ENCODE measurements at regions not wholly inside any gene's neighbourhood (a gene's known extent, or its start where the extent isn't known, plus 50 kb on each side); places are given as distances from the start of the nearest gene placed in this dataset.
"Not testable (repeated sequence)": the region's sequence is repeated elsewhere in the genome, so short reads cannot be mapped to it uniquely, and the experiment has no call there.

DNA sequence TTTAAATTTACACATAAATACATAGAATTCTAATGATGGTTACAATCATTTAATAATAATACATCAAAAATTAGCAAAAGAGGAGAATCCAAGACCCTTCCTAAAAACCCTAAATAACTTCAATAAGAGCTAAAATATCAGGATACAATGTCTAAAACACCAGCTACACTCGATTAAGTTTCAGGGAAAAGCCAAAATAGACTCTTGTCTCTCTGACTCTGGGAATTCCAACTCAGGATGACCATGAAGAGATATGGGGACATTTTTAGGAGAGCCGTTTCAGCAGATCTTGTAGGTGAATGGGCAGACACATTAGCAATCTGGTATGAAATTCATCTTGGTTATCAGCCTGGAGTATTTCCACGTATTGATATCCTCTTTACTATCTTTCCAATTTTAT, 193.3 kb upstream of the NR3C1 start:
- no peak for DNase-seq (ENCODE audit: low read depth in 4 of 4, low spot score in 3 of 4)

DNA sequence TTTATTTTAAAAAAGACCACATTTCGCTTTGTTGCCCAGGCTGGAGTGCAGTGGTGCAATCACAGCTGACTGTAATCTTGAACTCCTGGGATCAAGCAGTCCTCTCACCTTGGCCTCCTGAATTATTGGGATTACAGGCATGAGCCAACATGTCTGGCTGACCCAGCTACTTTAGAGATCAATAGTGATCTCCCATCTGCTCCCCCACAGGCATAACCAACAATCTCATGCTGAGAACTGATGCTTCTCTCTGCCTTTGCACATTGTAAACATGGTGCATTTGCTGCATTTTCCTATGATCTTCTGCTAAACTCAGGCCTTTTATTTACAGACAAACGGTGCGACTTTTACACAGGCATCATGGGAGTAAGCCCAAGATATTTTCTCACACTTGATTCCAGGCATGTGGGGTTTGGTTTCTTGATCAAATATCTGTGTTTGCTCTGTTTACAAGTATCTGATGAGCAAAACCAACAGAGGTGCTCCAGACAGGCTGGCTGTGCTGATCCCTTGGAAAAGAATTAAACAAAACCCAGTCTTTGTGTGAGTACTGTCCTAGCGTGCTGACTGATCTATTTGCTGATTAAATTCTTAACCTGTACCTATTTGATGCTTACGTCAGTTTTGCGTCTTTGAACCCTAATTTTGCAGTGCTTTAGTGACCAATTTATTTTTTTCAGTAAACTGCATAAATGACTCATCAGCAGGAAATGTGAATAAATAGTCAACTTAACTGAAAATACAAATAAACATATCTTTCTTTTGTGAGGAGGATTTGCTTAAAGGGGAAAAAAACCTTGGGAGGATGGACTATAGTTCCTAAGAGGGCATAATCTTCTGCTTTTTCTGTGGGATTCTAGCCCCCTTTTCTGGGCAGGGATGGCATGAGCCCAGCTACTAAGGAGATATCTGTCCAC, 191.7 kb upstream of the NR3C1 start:
- DNase-seq (ENCODE audit: low read depth in 4 of 4, low spot score in 3 of 4): no peak

DNA sequence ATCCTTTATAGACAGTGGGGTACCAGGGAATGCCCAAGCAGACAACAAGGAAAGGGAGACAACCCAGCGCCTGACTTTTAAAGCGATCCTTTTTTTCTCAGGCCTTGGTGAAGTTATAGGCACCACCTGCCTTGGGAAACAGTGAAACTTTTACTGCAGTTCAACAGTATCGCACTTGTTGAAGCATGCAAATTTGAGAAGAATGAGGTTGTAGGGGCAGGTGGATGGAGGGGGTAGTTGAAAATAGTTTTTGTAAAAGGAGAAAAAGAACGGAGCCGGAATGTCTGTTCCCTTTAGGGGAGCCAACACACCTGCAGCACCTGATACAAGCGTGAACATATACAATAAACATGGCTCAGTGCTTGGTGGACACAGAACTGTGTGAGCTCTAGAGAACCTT, 190.2 kb upstream of the NR3C1 start:
- no peak for DNase-seq (ENCODE audit: low read depth in 4 of 4, low spot score in 3 of 4)

DNA sequence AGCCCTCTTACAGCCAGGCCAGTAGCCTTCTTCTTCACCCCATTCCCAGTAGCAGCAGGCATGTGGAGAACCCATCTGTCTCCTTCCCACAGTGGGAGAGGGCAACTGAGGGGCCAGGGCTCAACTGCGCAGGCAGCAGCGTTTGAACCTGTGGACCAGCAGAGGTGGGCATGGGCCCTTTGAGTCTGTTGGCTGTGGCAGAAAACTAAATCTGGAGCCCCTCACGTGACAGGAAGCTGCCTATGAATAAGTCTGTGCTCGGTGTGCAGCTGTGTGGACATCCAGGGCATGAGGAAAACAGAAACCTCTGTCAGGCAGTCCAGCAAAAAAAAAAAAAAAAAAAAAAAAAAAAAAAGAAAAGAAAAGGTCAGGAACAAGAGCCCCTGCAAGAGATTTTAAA, 189.2 kb upstream of the NR3C1 start:
- DNase-seq (ENCODE audit: low read depth in 4 of 4, low spot score in 3 of 4): no peak

DNA sequence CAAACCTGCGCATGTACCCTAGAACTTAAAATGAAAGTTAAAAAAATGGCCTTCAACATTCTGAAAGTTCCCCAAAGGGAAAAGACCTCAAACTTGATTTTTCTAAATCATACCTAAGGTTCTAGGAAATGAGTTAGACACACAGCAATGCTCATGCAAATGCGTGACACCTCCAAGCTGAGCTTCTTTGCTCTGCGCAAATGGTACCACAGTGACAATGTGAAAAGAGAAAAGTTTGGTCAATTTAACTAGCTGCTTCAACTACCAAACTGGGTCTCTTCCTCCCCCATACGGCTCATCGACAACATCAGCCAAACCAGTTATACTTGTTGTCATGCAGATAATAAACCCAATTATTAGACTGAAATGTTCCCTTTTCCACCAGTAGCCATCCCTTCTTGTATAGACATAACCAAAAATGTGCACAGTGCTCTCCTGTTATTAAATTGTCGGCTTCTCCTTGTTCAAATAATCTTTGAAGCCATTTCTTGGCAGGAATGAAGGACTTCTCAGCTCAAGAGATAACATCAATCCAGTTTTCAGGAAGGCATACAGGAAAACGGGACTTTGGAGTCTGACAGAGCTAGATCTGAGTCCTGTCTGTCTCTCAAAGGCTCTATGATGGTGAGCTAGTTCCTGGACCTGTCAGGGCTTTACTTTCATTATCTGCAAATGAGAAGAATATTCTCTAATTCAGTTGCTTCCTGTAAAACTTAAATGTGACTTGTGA, 185.6 kb upstream of the NR3C1 start:
- DNase-seq (ENCODE audit: low read depth in 4 of 4, low spot score in 3 of 4): no peak

DNA sequence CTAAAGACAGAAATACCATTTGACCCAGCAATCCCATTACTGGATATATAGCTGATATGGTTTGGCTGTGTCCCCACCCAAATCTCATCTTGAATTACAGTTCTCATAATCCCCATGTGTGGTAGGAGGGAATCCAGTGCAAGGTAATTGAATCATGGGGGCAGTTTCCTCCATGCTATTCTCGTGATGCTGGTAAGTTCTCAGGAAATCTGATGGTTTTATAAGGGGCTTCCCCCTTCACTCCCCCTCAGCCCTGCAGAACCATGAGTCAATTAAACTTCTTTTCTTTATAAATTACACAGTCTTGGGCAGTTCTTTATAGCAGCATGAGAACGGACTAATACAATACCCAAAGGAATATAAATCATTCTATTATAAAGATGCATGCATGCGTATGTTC, 184.6 kb upstream of the NR3C1 start:
- DNase-seq (ENCODE audit: low read depth in 4 of 4, low spot score in 3 of 4): not testable (repeated sequence)

DNA sequence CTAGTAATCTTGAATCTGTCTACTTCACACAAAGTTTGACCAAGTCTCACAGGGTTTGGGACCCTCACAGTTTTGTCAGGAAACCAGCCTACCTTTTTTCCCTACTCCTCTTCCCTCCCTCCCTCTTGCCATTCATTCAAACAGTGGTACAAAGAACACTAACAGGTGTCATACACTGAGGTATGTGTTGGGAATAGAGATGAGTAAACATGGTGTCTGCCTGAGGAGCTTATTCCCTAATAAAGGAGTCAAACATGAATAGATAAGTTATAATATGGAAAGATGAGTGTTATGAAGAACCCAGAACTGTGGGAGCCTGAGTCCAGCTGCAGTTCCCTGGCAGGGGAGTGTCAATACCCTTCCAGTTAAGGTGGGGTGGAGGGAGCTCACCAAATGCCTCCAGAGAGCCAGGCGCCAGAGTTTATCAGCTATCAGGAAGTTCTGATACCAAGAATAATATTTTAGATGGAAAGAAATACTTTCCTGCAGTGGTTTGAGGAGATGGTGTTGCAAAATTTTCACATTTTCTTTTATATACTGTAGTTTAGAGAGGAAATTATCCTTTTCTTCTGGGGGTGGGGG, 183.4 kb upstream of the NR3C1 start:
- no peak for DNase-seq (ENCODE audit: low read depth in 4 of 4, low spot score in 3 of 4)

DNA sequence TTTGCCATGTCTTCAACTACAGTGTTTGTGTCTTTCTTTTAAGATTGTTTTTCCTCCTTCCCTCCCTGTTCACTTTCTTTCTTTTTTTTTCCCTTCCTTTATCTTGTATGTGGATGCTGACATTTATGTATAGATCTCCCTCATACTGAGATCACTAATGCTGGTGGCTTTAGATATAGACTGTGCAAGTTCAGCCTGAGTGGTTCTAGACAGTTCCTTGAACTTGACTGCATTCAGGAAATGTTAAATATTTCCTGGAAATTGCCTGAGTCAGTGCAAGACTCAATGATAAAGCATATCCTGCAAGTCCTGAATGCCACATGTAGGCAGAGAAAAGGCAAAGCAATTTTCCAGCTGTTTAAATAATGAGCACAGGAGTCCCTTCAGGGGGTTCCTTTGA, 182.5 kb upstream of the NR3C1 start:
- no peak for DNase-seq (ENCODE audit: low read depth in 4 of 4, low spot score in 3 of 4)

DNA sequence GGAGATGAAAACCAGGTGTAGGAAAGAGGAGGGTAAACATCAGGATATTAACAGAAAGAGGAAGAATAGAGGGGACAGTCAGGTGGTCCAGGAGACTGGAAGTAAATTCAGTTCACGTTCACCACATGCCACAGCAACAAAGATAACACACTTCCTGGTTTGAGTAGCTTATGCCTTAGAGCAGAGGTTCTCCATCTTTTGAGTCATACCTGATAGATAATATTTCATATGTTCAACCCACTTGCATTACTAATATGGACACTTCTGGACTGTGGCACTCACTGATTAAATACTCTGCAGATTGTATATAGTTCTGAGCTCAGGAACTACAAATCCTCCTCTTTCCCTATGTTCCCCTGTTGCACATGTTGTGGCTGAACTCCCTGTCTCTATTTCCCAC, 179.9 kb upstream of the NR3C1 start:
- DNase-seq (ENCODE audit: low read depth in 4 of 4, low spot score in 3 of 4): no peak

DNA sequence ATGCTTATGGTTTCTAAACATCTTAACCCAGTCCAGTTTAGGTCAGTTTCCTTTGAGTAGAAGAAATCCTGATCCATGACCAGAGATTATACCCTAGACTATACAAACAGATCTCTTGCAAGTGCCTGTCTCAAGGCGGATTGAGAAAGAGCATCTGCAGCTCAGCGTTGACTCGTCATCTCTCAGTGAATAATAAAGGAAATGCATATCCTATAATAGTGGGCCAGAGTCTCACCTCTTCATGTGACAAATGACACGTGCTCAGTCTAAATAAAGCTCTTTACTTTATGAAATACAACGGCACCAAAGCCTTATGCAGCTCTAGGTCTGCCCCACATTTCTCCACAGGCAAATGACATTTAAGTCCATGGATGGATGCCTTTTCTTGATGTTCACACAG, 179.4 kb upstream of the NR3C1 start:
- DNase-seq (ENCODE audit: low read depth in 4 of 4, low spot score in 3 of 4): no peak

DNA sequence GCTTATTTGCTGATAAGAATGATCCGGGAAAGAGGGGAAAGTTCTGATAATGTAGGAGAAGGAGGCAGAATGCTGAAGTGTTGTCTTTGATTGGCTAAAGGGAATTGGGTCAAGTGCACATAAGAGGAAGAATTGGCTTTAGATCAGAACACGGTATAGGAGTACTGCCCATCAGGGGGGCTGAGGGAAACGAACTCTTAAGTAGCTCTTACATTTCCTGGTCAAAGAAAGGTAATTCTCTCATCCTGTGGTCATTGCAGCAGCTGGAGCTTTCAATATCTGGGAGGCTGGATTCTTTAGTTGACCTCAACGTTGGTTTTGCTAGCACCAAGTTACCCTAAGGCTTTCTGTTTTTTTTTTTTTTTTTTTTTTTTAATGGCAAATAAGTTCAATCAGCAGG, 178.7 kb upstream of the NR3C1 start:
- no peak for DNase-seq (ENCODE audit: low read depth in 4 of 4, low spot score in 3 of 4)

DNA sequence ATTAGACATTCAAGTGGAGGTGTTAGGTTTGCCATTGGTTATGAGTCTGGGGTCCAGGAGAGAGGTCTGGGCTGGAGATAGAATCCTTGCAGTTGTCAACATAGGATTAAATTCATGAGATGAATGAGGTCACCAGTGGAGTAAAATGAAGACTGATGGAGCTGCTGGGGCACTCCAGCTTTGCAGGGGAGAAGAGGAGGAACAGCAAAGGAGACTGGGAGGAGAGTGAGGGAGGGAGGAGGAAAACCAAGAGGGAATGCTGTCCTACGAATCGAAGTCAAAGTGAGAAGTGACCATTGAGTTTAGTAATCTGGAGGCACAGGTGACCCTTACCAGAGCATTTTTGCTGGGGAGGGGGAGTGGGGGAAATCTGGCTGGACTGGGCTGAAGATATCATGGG, 178.2 kb upstream of the NR3C1 start:
- no peak for DNase-seq (ENCODE audit: low read depth in 4 of 4, low spot score in 3 of 4)

DNA sequence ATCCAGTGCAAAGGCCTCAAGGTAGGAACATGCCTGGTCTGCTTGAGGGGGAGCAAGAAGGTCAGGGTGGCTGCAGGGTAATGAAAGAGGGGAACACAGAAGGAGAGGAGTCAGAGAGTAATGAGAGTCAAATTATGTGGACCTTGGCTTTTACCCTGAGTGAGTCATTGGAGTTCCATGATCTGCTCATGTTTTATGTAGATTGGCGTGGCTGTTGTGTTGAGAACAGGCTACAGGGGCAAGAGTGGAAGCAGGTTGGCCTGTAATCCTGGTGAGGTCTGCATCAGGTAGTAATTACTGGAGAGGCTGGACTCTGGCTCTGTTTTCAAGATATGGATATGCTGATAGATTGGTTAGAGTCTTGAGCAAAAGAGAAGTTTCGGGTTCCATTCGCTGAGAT, 177.7 kb upstream of the NR3C1 start:
- no peak for DNase-seq (ENCODE audit: low read depth in 4 of 4, low spot score in 3 of 4)

DNA sequence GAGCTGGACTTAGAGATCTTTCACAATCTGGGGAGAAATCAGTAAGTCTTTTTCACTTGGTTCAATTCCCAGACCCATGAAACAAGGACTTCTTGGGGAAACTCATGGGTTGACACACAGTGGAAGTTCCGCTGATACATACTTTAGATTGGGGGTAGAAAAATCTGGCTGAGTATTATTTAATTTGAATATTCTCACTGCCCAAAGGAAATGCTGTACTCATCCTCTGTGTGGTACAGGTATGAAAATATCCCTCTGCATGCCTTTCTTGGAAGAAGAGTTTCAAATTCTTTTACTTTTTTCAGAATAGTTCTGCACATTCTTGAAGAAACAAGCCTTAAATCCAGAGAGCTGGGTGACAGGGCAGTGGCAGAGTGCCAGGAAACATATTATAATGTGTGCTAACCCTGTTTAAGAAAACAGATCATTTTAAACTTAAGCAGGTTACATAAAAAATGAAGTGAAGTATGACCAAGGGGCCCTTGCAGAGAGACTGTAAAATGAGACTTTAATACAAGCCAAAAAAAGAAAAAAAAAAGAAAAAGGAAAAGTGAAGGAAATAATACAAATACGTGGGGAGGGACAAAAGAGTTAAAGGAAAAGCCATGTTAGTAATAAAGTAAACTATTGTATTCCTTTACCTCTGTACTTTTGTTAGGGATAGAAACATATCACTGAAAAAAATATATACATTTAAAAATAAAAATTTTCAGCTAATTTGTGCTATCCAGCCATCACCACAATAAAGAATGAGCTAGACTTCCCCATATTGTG, 173.4 kb upstream of the NR3C1 start:
- DNase-seq (ENCODE audit: low read depth in 4 of 4, low spot score in 3 of 4): peak; percentile 32 to 68 (median 48)

DNA sequence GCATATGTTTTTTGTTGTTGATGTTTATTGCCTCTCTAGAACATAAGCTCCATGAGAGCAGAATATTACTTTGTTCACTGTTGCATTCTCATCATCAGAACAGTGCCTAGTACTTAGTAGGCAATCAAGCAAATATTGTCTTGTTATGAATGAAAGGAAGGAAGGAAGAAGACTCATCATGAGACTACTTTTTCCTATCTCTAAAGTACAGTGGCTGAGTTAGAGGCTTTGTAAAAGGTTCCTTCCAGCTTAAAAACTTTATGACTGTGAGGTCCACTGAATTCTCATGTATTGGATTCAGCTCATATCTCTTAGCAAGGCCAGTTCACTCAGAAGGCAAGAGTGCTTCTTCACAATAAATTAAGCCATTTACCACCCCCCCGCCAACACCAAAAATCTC, 171.8 kb upstream of the NR3C1 start:
- DNase-seq (ENCODE audit: low read depth in 4 of 4, low spot score in 3 of 4): no peak

DNA sequence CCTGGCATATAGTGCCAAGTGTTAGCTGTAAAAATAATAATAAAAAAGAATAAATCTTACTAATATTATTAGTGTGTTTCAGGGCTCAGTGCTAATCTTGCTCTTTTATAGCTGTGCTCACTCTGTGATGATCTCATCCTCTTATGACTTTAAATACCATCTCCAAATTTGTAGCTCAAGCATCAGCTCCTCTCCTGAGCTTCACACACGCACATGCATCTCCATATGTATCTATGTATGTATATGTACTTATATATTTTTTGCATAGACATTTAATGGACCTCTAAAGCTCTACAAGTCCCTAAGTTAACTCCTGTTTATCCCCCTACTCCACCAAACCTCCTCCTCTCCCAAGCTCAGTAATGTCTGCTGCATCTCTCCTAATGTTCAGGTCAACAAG, 170.8 kb upstream of the NR3C1 start:
- no peak for DNase-seq (ENCODE audit: low read depth in 4 of 4, low spot score in 3 of 4)

DNA sequence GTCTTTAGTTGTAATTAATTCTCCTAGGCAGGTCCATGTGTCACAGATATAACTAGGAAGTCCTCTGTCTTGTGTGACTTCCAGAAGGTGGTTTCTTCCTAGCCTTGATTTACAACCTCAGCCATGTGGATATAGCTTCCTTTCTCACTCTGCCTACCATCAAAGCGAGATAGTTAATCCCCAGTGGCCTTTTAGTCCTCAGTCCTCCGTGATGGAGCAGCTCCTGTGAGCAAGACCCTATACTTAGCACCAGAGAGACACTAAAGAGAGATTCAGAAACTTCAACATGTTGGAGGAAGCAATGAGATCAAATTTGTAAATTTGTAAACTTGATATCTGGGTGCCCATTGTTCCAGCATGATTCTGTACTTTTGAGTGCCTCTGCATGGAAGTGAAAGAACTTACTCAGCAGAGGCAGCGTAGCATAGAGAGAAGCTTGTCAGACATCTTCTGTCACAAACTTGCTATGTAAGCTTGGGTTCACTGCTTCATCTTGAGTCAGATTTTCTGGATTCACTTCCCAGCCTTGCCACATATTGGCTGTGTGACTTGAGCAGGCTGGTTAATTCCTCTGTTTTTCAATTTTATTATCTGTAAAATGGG, 170.2 kb upstream of the NR3C1 start:
- no peak for DNase-seq (ENCODE audit: low read depth in 4 of 4, low spot score in 3 of 4)

DNA sequence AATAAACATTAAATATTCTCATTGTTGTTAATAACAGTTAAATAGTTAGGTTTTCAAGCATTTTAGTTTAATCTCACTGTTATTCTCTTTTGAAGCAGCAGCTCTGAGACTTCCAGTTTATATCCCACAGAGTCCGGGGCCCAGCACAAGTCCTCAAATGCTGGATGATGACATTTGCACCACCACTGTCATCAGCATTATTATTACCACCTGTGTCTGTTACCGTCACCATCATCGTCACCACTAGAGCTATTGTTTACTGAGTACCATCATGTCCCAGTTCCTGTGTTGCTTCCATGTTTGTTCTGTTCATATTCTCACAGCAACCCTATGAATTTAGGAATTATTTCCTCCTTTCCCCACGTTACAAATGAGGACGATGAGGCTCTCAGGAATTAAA, 169.2 kb upstream of the NR3C1 start:
- DNase-seq (ENCODE audit: low read depth in 4 of 4, low spot score in 3 of 4): no peak

DNA sequence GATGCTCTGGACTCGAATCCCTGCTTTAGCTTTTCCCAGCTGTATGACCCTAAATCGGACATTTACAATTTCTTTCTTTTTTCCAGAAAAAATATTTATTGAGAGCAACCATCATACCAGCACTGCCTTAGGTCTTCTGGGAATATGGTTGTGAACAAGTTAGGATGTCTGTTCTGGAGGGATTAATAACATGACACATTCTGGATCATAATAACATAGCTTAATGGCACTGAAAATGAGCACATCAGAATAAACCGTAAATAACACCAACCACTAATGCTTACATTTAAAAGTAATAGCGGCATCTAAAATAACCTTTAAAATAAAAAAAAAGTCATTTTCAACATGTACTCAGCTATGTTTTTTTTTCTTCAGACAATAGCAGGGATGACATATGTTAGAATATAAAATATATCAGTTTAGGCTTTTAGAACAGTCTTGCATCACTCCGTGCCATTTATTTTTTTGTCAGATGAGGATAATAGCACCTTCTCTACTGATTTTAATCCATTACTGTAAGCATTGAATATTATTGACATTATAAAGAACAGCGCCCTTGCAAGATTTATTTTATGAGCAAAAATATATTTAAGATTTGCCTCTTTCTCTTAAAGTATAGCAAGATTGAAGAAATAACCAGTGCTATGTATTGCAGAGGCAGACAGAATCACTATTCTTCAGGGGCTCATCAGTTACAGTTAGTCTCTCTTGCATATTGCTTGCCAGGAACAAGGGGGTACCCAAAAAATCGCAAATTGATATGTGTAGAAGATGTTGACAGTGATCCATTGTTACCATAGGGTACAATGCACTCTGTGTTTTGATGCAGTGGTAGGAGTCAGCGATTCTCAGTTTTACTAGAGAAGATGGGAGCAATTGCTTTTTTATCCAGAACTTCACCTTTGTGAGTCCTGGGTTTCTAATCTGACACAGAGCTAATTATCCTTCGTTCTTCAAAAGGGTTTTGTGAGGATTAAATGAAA, 168.4 kb upstream of the NR3C1 start:
- DNase-seq (ENCODE audit: low read depth in 4 of 4, low spot score in 3 of 4): no peak
